ENCODE measurements at regions not wholly inside any gene's neighbourhood (a gene's known extent, or its start where the extent isn't known, plus 50 kb on each side); places are given as distances from the start of the nearest gene placed in this dataset.

DNA sequence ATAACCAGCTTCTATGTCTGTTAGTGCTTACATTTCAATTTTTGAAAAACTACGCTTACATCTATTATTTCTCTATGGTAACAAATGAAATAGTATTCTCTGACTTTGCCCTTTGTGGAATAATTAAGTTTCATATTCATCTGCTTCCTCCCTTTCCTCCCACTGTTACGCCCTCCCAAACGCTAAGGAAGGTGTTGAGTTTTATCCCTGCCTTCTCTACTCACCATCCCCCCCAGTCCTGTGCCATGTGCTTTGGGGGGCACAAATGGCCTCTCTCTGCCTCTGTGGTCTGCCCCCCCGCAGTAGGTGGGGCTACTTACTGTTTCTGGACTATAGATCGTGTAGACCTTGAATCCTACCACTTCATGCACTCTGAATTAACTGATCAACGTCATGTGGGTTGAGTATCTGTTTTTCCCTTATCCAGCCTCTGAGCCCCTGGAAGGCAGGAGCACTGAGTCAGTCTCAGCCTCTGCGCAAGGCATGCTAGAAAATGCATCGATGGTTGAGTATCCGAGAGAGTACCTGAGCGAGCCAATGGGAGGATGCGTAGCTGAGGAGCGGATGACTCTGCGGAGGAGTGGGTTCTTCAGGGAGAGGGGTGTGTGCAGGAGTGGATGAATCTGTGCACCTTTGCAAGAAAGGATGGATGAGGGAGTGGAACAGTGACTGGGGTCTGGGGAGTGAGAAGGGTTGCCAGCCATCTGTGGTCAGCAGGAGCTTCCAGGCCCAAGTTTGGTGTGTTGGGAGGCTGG lies 114.5 kb upstream of the RTL1 start:
- TF ChIP-seq CTCF (IDR thresholded peaks at IDR 0.05; ENCODE audit: low read depth, low read length), result no peak
- no peak for DNase-seq (ENCODE audit: extremely low read depth, low read depth)

GRCh38 chr14:101018561-101019290 lies 115.2 kb upstream of the RTL1 start:
- no peak for TF ChIP-seq CTCF (IDR thresholded peaks at IDR 0.05; ENCODE audit: low read depth, low read length)

DNA sequence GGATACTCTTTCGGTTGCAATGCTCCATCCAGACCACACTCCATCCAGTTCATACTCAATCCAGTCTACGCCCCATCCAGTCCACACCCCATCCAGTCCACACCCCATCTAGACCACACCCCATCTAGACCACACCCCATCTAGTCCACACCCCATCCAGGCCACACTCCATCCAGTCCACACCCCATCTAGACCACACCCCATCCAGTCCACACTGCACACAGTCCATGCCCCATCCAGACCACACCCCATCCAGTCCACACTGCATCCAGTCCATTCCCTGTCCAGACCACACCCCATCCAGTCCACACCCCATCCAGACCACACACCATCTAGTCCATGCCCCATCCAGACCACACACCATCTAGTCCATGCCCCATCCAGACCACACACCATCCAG lies 116.0 kb upstream of the RTL1 start:
- no peak for TF ChIP-seq CTCF (IDR thresholded peaks at IDR 0.05; ENCODE audit: low read depth, low read length)
- DNase-seq (ENCODE audit: extremely low read depth, low read depth), result no peak

More at GRCh38 chr14:101018561-101019290, 115.2 kb upstream of the RTL1 start:
- no peak for DNase-seq (ENCODE audit: extremely low read depth, low read depth)

GRCh38 chr14:101019990-101020710 lies 116.6 kb upstream of the RTL1 start:
- DNase-seq (ENCODE audit: extremely low read depth, low read depth), result no peak
- TF ChIP-seq CTCF (IDR thresholded peaks at IDR 0.05; ENCODE audit: low read depth, low read length), result no peak

GRCh38 chr14:101020834-101021370 lies 117.4 kb upstream of the RTL1 start:
- no peak for TF ChIP-seq CTCF (IDR thresholded peaks at IDR 0.05; ENCODE audit: low read depth, low read length)

GRCh38 chr14:101022121-101022520 lies 118.6 kb upstream of the RTL1 start:
- DNase-seq (ENCODE audit: extremely low read depth, low read depth), result no peak
- no peak for TF ChIP-seq CTCF (IDR thresholded peaks at IDR 0.05; ENCODE audit: low read depth, low read length)

More at GRCh38 chr14:101020834-101021370, 117.4 kb upstream of the RTL1 start:
- DNase-seq (ENCODE audit: extremely low read depth, low read depth), result no peak

Data from AG09319 (cell line).